Endodermal cell (in vitro differentiated cells): ENCODE measurements at regions not wholly inside any gene's neighbourhood (a gene's known extent, or its start where the extent isn't known, plus 50 kb on each side); places are given as distances from the start of the nearest gene placed in this dataset.

Source experiments
- DNase-seq: peaks from one replicate; pipeline ENCODE4 v3.0.0-alpha.2; 2017
- H3K27ac ChIP-seq: 2 replicates; pipeline ENCODE4 v1.5.1; 2013; ENCODE audit warnings: mild to moderate bottlenecking, low read depth, low read length, moderate library complexity
- H3K27me3 ChIP-seq: 2 replicates; pipeline ENCODE4 v1.6.1; 2013; ENCODE audit warnings: mild to moderate bottlenecking, low read length, moderate library complexity; ENCODE audit not compliant: insufficient read depth, control insufficient read depth, poor library complexity, severe bottlenecking
- H3K36me3 ChIP-seq: 2 replicates; pipeline ENCODE4 v1.7.0; 2013; ENCODE audit warnings: mild to moderate bottlenecking, low read length, moderate library complexity; ENCODE audit not compliant: control insufficient read depth, insufficient read depth
- H3K4me1 ChIP-seq: one replicate; pipeline ENCODE4 v1.7.0; 2013; ENCODE audit warnings: low read length; ENCODE audit not compliant: control insufficient read depth, insufficient read depth
- H3K4me3 ChIP-seq: 2 replicates; pipeline ENCODE4 v1.5.1; 2013; ENCODE audit warnings: mild to moderate bottlenecking, low read length, moderate library complexity
- H3K9ac ChIP-seq: 2 replicates; pipeline ENCODE4 v1.6.1; 2013; ENCODE audit warnings: mild to moderate bottlenecking, low read length, moderate library complexity; ENCODE audit not compliant: poor library complexity, severe bottlenecking; ENCODE audit errors: extremely low read depth
- H3K9me3 ChIP-seq: 2 replicates; pipeline ENCODE4 v1.6.1; 2013; ENCODE audit warnings: mild to moderate bottlenecking, low read length, moderate library complexity; ENCODE audit not compliant: control insufficient read depth
- H3K27ac Mint-ChIP-seq: 2 replicates; pipeline ENCODE4 v1.8.0; 2020; ENCODE audit warnings: mixed read lengths
- H3K27me3 Mint-ChIP-seq: 2 replicates; pipeline ENCODE4 v1.8.0; 2021; ENCODE audit warnings: mild to moderate bottlenecking, mixed read lengths; ENCODE audit not compliant: insufficient read depth
- H3K36me3 Mint-ChIP-seq: 2 replicates; pipeline ENCODE4 v1.8.0; 2020; ENCODE audit warnings: low read depth, mixed read lengths
- H3K4me1 Mint-ChIP-seq: 2 replicates; pipeline ENCODE4 v1.8.0; 2020; ENCODE audit warnings: mixed read lengths
- H3K4me3 Mint-ChIP-seq: 2 replicates; pipeline ENCODE4 v1.8.0; 2020; ENCODE audit warnings: mild to moderate bottlenecking, moderate library complexity, mixed read lengths
- H3K9me3 Mint-ChIP-seq: 2 replicates; pipeline ENCODE4 v1.8.0; 2020; ENCODE audit warnings: mild to moderate bottlenecking, mixed read lengths
- WGBS, 2 experiments: methylation state at CpG; one replicate each; pipeline versions ENCODE4 v1.1.5 to v1.1.7; 2013; ENCODE audit warnings: missing lambda C conversion rate in 2 of 2, mixed read lengths in 1 of 2; ENCODE audit not compliant: insufficient coverage in 1 of 2, insufficient read length in 1 of 2; 5-methylcytosine and 5-hydroxymethylcytosine counted together
- TF ChIP-seq, protein P1 (sequence below): fragments of 200-600 bp; sonication (generic); conservative IDR thresholded peaks from 2 replicates; pipeline ENCODE4 v1.5.0; 2021; ENCODE audit warnings: antibody characterized with exemption, mild to moderate bottlenecking

DNA sequence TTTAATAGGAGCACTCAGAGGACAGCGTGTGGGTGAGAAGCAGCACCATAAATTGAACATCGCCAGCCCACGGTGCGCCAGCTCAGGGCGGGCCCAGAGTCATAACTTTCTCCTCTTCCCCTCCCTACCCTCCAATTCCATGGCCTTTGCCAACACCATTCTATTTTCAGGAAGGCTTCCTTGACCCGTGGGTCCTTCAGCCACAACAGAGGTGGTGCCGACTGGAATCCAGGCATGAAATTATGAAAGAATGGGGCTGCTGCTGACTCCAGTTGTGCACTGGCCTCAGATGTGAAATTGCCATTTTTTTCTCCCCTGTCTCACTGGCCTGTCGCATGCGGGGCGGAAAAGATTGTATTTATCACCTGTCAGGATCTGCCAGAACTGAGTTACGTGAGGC, 345.9 kb downstream of the MIAT start:
- Mint-ChIP-seq H3K27ac (no peak overlapping the region), H3K4me3 (no peak overlapping the region), H3K27me3 (peaks cover 8% of the 10 kb centered on the region), H3K9me3 (no peaks in the 10 kb centered on the region), H3K4me1 (peaks cover 15% of the 10 kb centered on the region), H3K36me3 (no peaks in the 10 kb centered on the region)
- H3K4me1 ChIP-seq, result peaks cover 7% of the 10 kb centered on the region
- no peak for DNase-seq
- TF ChIP-seq, protein P1, sequence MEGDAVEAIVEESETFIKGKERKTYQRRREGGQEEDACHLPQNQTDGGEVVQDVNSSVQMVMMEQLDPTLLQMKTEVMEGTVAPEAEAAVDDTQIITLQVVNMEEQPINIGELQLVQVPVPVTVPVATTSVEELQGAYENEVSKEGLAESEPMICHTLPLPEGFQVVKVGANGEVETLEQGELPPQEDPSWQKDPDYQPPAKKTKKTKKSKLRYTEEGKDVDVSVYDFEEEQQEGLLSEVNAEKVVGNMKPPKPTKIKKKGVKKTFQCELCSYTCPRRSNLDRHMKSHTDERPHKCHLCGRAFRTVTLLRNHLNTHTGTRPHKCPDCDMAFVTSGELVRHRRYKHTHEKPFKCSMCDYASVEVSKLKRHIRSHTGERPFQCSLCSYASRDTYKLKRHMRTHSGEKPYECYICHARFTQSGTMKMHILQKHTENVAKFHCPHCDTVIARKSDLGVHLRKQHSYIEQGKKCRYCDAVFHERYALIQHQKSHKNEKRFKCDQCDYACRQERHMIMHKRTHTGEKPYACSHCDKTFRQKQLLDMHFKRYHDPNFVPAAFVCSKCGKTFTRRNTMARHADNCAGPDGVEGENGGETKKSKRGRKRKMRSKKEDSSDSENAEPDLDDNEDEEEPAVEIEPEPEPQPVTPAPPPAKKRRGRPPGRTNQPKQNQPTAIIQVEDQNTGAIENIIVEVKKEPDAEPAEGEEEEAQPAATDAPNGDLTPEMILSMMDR, result no peak
- peak overlapping the region; percentile 37 for H3K27ac ChIP-seq
- H3K27me3 ChIP-seq, result no peaks in the 10 kb centered on the region
- WGBS, 2 experiments, result 92 to 93% methylated on average over 9 to 11 of the region's 11 CpGs
- no peak overlapping the region for H3K4me3 ChIP-seq
- no peaks in the 10 kb centered on the region for H3K9me3 ChIP-seq
- H3K9ac ChIP-seq, result no peak overlapping the region
- H3K36me3 ChIP-seq, result no peaks in the 10 kb centered on the region

DNA sequence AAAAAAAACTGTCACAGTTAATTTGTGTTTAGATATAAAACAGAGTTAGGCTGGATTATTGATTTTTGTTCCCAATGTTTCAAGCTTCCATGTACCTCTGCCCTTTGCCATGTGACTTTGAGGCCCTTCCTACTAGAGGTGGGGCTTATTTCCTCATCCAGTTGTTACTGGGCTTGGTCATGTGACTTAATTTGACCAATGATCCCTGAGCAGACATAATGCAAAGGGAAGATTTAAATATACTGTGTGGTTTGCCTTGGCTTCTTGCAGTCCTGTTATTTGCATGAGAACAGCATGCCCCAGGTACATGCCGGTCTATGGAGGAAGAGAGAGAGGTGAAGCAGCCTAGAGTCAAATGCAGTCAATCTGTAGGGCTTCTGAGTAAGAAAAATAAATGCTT, 347.0 kb downstream of the MIAT start:
- no peak overlapping the region for H3K27ac Mint-ChIP-seq
- Histone ChIP-seq H3K9ac (no peak overlapping the region), H3K27me3 (no peaks in the 10 kb centered on the region), H3K4me1 (peaks cover 7% of the 10 kb centered on the region), H3K4me3 (no peak overlapping the region), H3K36me3 (no peaks in the 10 kb centered on the region), H3K9me3 (no peaks in the 10 kb centered on the region), H3K27ac (no peak overlapping the region)
- 56 to 69% methylated on average over 1 of the region's 1 CpG for WGBS, 2 experiments
- H3K4me1 Mint-ChIP-seq, result peaks cover 15% of the 10 kb centered on the region
- TF ChIP-seq, protein P1, result no peak
- peaks cover 3% of the 10 kb centered on the region for H3K27me3 Mint-ChIP-seq
- no peak overlapping the region for H3K4me3 Mint-ChIP-seq
- no peaks in the 10 kb centered on the region for H3K9me3 Mint-ChIP-seq
- no peak for DNase-seq
- H3K36me3 Mint-ChIP-seq, result no peaks in the 10 kb centered on the region

DNA sequence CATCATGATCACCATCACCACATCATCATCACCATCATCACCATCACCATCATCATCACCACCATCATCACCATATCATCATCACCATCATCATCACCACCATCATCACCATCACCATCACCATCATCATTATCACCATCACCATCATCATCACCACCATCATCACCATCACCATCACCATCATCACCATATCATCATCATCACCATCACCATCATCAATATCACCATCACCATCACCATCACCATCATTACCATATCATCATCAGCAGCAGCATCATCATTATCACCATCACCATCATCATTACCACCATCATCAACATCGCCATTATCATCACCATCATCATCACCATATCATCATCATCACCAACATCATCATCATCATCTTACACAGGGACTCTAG, 351.1 kb downstream of the MIAT start:
- Histone ChIP-seq H3K9me3 (no peaks in the 10 kb centered on the region), H3K4me3 (no peak overlapping the region), H3K9ac (no peak overlapping the region), H3K4me1 (no peaks in the 10 kb centered on the region), H3K36me3 (no peaks in the 10 kb centered on the region), H3K27ac (no peak overlapping the region), H3K27me3 (peaks cover 7% of the 10 kb centered on the region)
- H3K4me3 Mint-ChIP-seq, result no peak overlapping the region
- no peaks in the 10 kb centered on the region for H3K27me3 Mint-ChIP-seq
- TF ChIP-seq, protein P1, result no peak
- no peaks in the 10 kb centered on the region for H3K9me3 Mint-ChIP-seq
- H3K4me1 Mint-ChIP-seq, result no peaks in the 10 kb centered on the region
- no peak for DNase-seq
- WGBS, 2 experiments, result 83% methylated on average over 1 of the region's 1 CpG; no CpG with 5 or more reads in 1 of the 2 experiments
- H3K27ac Mint-ChIP-seq, result no peak overlapping the region
- no peaks in the 10 kb centered on the region for H3K36me3 Mint-ChIP-seq
